Coronary artery (tissue), 2 donors: ENCODE measurements at regions not wholly inside any gene's neighbourhood (a gene's known extent, or its start where the extent isn't known, plus 50 kb on each side); places are given as distances from the start of the nearest gene placed in this dataset.

ENCODE experiments used
- DNase-seq: peaks from one replicate; pipeline ENCODE4 v3.0.0-alpha.2; 2017; ENCODE audit warnings: low spot score
- H3K27ac ChIP-seq, 2 donors: fragments of 200-600 bp; sonication (generic); one replicate each; pipeline ENCODE4 v1.5.1; 2016 to 2019
- H3K4me3 ChIP-seq: fragments of 200-600 bp; sonication (generic); 2 replicates; pipeline ENCODE4 v1.5.1; 2016; ENCODE audit warnings: mild to moderate bottlenecking, moderate library complexity
- CTCF ChIP-seq: fragments of 200-600 bp; sonication (generic); IDR thresholded peaks from one replicate; pipeline ENCODE4 v1.5.1; 2019; ENCODE audit warnings: antibody characterized with exemption

DNA sequence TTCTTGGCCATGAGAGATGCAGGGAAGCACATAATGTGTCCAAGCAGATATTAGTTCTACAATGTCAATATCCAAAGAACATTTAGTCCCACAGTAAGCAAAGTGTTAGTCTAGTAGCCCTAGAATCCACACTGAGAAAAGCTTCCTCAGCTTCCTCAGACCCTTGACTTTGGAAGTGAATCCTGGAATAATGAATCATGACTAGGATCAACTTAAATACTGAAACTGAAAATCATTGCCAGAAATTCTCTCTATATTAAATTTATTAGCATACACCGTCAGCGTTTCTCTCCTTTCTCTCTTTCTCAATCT is 356.9 kb upstream of the ACVR2A start:
- Histone ChIP-seq H3K27ac (no peak overlapping the region), H3K4me3 (no peak overlapping the region)
- no peak for TF ChIP-seq CTCF
- DNase-seq, result no peak

- TF ChIP-seq CTCF, result no peak
- no peak overlapping the region for H3K4me3 ChIP-seq
- no peak for DNase-seq
- H3K27ac ChIP-seq, result no peak overlapping the region
Observed at GRCh38 chr2:147487286-147487977, 357.4 kb upstream of the ACVR2A start.

DNA sequence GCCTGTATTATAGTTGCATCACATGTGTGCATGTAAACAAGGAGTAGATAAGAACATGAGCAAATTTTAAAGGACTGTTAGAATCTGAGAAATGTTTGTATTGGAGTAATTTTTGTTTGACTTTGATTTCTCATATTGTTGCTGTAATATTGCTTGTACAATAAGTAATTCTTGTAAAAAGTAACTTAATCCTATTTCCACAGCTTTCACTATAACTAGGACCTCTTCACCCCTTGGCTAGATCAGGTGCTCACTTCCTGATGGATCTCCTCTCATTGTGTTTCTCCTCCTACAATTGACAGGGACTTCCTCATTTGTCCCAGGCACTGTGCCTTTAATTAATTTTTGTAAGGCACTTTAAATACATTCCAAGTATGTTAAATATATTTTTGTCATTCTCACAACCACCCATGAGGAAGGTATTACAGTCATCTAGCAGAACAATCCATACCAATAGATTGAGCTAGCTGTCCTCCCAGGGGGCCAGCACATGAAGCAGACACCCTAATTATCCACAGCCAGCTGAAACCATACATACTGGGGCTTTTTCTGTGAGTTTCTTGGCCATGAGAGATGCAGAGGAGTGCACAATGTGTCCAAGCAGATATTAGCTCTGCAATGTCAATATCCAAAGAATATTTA is 359.5 kb upstream of the ACVR2A start:
- H3K27ac ChIP-seq, result no peak overlapping the region
- TF ChIP-seq CTCF, result no peak
- no peak for DNase-seq

GRCh38 chr2:147483911-147484310 is 360.9 kb upstream of the ACVR2A start:
- Histone ChIP-seq H3K27ac (no peak overlapping the region), H3K4me3 (no peak overlapping the region)
- no peak for TF ChIP-seq CTCF
- no peak for DNase-seq

More for the DNA sequence above, 359.5 kb upstream of the ACVR2A start:
- no peak overlapping the region for H3K4me3 ChIP-seq

- Histone ChIP-seq H3K4me3 (no peak overlapping the region), H3K27ac (no peak overlapping the region)
- TF ChIP-seq CTCF, result no peak
- no peak for DNase-seq
Observed at GRCh38 chr2:147482916-147483669, 361.7 kb upstream of the ACVR2A start.

DNA sequence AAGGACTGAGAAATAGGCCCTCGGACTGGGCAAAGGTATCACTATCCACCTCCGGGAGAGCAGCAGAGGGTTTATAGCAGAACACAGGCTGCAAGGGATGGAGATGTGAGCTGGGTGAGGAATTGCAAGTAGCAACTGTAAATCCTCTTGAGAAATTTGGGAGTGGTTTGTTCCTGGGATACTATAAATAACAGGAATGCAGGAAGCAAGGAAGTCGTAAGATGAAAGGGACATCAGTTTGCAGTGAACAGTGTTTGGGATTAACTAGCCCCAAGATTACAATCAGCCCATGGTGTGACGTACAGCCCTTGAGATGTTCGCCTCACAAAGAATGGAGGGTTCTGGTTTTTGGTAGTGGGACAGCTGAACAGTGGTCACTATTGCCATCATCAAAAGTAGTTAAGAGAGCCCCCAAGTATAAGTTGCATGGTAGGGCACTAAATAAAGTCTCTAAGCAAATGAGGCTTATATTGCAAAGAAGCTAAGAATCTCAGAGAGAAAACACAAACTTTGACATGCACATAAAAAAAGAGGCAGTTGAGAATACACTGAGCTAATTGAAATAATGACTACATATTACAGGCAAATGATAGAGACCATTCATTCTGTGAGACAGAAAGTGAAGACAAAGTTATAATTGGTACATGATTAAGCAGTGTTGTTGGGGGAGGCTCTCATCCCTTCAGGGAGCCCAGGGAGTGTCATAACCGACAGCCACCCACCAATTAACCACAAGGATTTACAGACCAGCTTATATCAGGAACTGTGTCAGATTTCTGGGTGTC is 362.5 kb upstream of the ACVR2A start:
- no peak for DNase-seq
- no peak overlapping the region for H3K4me3 ChIP-seq
- TF ChIP-seq CTCF, result no peak
- no peak overlapping the region for H3K27ac ChIP-seq
